ENCODE measurements at regions not wholly inside any gene's neighbourhood (a gene's known extent, or its start where the extent isn't known, plus 50 kb on each side); places are given as distances from the start of the nearest gene placed in this dataset.
"Not testable (repeated sequence)": the region's sequence is repeated elsewhere in the genome, so short reads cannot be mapped to it uniquely, and the experiment has no call there.

GRCh38 chr3:81095956-81096355, 665.5 kb downstream of the GBE1 start:
- DNase-seq (ENCODE audit: low spot score) (no peak), ATAC-seq (no peak)
- intact Hi-C loops (cut with DNase I), result no loop called here

GRCh38 chr3:81094986-81095385, 666.5 kb downstream of the GBE1 start:
- no peak for DNase-seq (ENCODE audit: low spot score)
- intact Hi-C loops (cut with DNase I), result no loop called here

GRCh38 chr3:81087607-81088006, 673.8 kb downstream of the GBE1 start:
- no peak for DNase-seq (ENCODE audit: low spot score)
- intact Hi-C loops (cut with DNase I), result no loop called here

More at GRCh38 chr3:81094986-81095385, 666.5 kb downstream of the GBE1 start:
- ATAC-seq, result no peak

GRCh38 chr3:81086348-81086747, 675.1 kb downstream of the GBE1 start:
- ATAC-seq, result no peak
- no peak for DNase-seq (ENCODE audit: low spot score)
- intact Hi-C loops (cut with DNase I), result no loop called here

More at GRCh38 chr3:81087607-81088006, 673.8 kb downstream of the GBE1 start:
- ATAC-seq, result no peak

- ATAC-seq, result no peak
- intact Hi-C loops (cut with DNase I), result no loop called here
- DNase-seq (ENCODE audit: low spot score), result no peak
These were observed 680.8 kb downstream of the GBE1 start for GRCh38 chr3:81080608-81081007.

GRCh38 chr3:81072591-81072990, 688.9 kb downstream of the GBE1 start:
- DNase-seq (ENCODE audit: low spot score) (no peak), ATAC-seq (no peak)
- intact Hi-C loops (cut with DNase I), result no loop called here

GRCh38 chr3:81068546-81068945, 692.9 kb downstream of the GBE1 start:
- intact Hi-C loops (cut with DNase I), result no loop called here
- ATAC-seq, result no peak
- DNase-seq (ENCODE audit: low spot score), result no peak

GRCh38 chr3:81063896-81064295, 697.5 kb downstream of the GBE1 start:
- ATAC-seq (no peak), DNase-seq (ENCODE audit: low spot score) (no peak)
- intact Hi-C loops (cut with DNase I), result no loop called here

- ATAC-seq; DNase-seq (ENCODE audit: low spot score); intact Hi-C loops (cut with DNase I): not testable (repeated sequence)
These were observed 710.3 kb downstream of the GBE1 start for GRCh38 chr3:81051133-81051532.

- no peak for ATAC-seq
- intact Hi-C loops (cut with DNase I), result no loop called here
- no peak for DNase-seq (ENCODE audit: low spot score)
These were observed 713.3 kb downstream of the GBE1 start for GRCh38 chr3:81048058-81048665.

- intact Hi-C loops (cut with DNase I), result no loop called here
- ATAC-seq (no peak), DNase-seq (ENCODE audit: low spot score) (no peak)
These were observed 715.5 kb downstream of the GBE1 start for GRCh38 chr3:81045976-81046375.

GRCh38 chr3:81045246-81045645, 716.2 kb downstream of the GBE1 start:
- intact Hi-C loops (cut with DNase I), result no loop called here
- DNase-seq (ENCODE audit: low spot score) (no peak), ATAC-seq (no peak)

- DNase-seq (ENCODE audit: low spot score), result no peak
- ATAC-seq, result no peak
- intact Hi-C loops (cut with DNase I), result no loop called here
These were observed 717.7 kb downstream of the GBE1 start for GRCh38 chr3:81043660-81044199.

GRCh38 chr3:81043009-81043408, 718.4 kb downstream of the GBE1 start:
- ATAC-seq (no peak), DNase-seq (ENCODE audit: low spot score) (no peak)
- intact Hi-C loops (cut with DNase I), result no loop called here

GRCh38 chr3:81041331-81041730, 720.1 kb downstream of the GBE1 start:
- no peak for DNase-seq (ENCODE audit: low spot score)
- no peak for ATAC-seq
- intact Hi-C loops (cut with DNase I), result no loop called here

- intact Hi-C loops (cut with DNase I), result no loop called here
- no peak for ATAC-seq
These were observed 721.3 kb downstream of the GBE1 start for GRCh38 chr3:81040107-81040506.

GRCh38 chr3:81033684-81034083, 727.8 kb downstream of the GBE1 start:
- DNase-seq (ENCODE audit: low spot score) (no peak), ATAC-seq (no peak)
- intact Hi-C loops (cut with DNase I), result no loop called here

More at GRCh38 chr3:81040107-81040506, 721.3 kb downstream of the GBE1 start:
- DNase-seq (ENCODE audit: low spot score), result no peak

GRCh38 chr3:81033185-81033584, 728.3 kb downstream of the GBE1 start:
- intact Hi-C loops (cut with DNase I), result no loop called here

GRCh38 chr3:81029861-81030260, 731.6 kb downstream of the GBE1 start:
- ATAC-seq (no peak), DNase-seq (ENCODE audit: low spot score) (no peak)
- intact Hi-C loops (cut with DNase I), result no loop called here

More at GRCh38 chr3:81033185-81033584, 728.3 kb downstream of the GBE1 start:
- ATAC-seq (no peak), DNase-seq (ENCODE audit: low spot score) (no peak)

- DNase-seq (ENCODE audit: low spot score), result no peak
- intact Hi-C loops (cut with DNase I), result no loop called here
- no peak for ATAC-seq
These were observed 734.1 kb downstream of the GBE1 start for GRCh38 chr3:81027344-81027743.

- intact Hi-C loops (cut with DNase I), result no loop called here
- no peak for DNase-seq (ENCODE audit: low spot score)
- no peak for ATAC-seq
These were observed 736.9 kb downstream of the GBE1 start for GRCh38 chr3:81024560-81024959.

Measured in sciatic nerve (tissue), 2 donors.